Tibial artery (tissue), 4 donors: ENCODE measurements at regions not wholly inside any gene's neighbourhood (a gene's known extent, or its start where the extent isn't known, plus 50 kb on each side); places are given as distances from the start of the nearest gene placed in this dataset.

Source experiments
- DNase-seq, 2 donors: peaks; one replicate each; pipeline ENCODE4 v3.0.0-alpha.2; 2019
- H3K27ac ChIP-seq, 2 donors: fragments of 200-600 bp; sonication (generic) in 1 of 2; 1 replicate in 1 of 2; 2 replicates in 1 of 2; pipeline ENCODE4 v1.5.1; 2018 to 2019; ENCODE audit warnings: mild to moderate bottlenecking in 1 of 2
- H3K27me3 ChIP-seq, 2 donors: fragments of 200-600 bp; sonication (generic) in 1 of 2; one replicate each; pipeline versions ENCODE4 v1.5.1 to v1.6.0; 2016 to 2019
- H3K36me3 ChIP-seq, 3 donors: fragments of 200-600 bp; sonication (generic) in 2 of 3; one replicate each; pipeline ENCODE4 v1.5.1; 2016 to 2019; ENCODE audit warnings: mild to moderate bottlenecking in 2 of 3
- H3K4me1 ChIP-seq, 4 donors: fragments of 200-600 bp; sonication (generic) in 2 of 4; 1 replicate in 3 of 4; 2 replicates in 1 of 4; pipeline ENCODE4 v1.5.1; 2016 to 2019
- H3K4me3 ChIP-seq, 2 donors: fragments of 200-600 bp; sonication (generic) in 1 of 2; 1 replicate in 1 of 2; 2 replicates in 1 of 2; pipeline ENCODE4 v1.5.1; 2018 to 2019; ENCODE audit warnings: mild to moderate bottlenecking in 2 of 2
- H3K9me3 ChIP-seq, 3 donors: fragments of 200-600 bp; sonication (generic) in 1 of 3; one replicate each; pipeline ENCODE4 v1.5.1; 2016 to 2019
- intact Hi-C: fragments of 100-400 bp; cut with DNase I; formaldehyde crosslinking; loops from one replicate; pipeline ENCODE4 v1.15.0; 2023; ENCODE audit warnings: low total_unique reads
- TF ChIP-seq, protein P1 (sequence below), 2 experiments: fragments of 200-600 bp in 1 of 2; fragments of 450-650 bp in 1 of 2; IDR thresholded peaks; one replicate each; pipeline ENCODE4 v1.5.1; 2017 to 2019; ENCODE audit warnings: antibody characterized with exemption in 2 of 2, mild to moderate bottlenecking in 1 of 2, moderate library complexity in 1 of 2

DNA sequence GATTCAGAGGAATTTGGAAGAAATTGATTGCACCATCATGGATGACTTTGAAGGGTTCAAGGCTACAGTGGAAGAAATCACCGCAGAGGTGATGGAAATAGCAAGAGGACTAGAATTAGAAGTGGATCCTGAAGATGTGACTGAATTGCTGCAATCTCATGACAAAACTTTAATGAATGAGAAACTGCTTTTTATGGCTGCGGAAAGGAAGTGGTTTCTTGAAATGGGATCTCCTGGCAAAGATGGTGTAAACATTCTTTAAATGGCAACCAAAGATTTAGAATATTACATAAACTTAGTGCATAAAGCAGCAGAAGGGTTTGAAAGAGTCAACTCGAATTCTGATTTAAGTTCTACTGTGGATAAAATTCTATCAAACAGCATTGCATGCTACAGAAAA is 698.6 kb downstream of the PLA2G4A start:
- H3K27me3 ChIP-seq: no peaks in the 10 kb centered on the region
- TF ChIP-seq, protein P1, sequence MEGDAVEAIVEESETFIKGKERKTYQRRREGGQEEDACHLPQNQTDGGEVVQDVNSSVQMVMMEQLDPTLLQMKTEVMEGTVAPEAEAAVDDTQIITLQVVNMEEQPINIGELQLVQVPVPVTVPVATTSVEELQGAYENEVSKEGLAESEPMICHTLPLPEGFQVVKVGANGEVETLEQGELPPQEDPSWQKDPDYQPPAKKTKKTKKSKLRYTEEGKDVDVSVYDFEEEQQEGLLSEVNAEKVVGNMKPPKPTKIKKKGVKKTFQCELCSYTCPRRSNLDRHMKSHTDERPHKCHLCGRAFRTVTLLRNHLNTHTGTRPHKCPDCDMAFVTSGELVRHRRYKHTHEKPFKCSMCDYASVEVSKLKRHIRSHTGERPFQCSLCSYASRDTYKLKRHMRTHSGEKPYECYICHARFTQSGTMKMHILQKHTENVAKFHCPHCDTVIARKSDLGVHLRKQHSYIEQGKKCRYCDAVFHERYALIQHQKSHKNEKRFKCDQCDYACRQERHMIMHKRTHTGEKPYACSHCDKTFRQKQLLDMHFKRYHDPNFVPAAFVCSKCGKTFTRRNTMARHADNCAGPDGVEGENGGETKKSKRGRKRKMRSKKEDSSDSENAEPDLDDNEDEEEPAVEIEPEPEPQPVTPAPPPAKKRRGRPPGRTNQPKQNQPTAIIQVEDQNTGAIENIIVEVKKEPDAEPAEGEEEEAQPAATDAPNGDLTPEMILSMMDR (IDR thresholded peaks at IDR 0.05): no peak
- no peak for DNase-seq
- H3K4me3 ChIP-seq: no peak overlapping the region
- intact Hi-C loops: no loop called here
- no peaks in the 10 kb centered on the region for H3K4me1 ChIP-seq
- H3K27ac ChIP-seq: no peak overlapping the region
- no peaks in the 10 kb centered on the region for H3K9me3 ChIP-seq
- H3K36me3 ChIP-seq: no peaks in the 10 kb centered on the region

DNA sequence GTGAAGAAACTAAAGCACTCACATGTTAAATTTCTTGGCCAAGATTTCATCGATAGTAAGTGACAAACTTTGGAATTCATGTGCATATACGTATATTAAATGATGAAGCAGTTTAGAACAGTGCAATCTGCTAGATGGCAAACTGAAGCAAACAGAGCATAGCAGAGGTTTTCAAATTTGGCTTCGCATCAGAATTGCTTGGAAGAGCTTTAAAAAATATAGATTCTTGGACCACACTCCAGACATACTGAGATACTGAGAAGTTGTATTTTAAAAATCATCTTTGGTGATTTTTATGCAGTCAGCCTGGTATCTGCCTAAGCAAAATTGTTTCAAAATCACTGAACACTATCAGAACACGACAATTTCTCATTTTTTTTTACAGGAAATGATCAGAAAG is 709.2 kb downstream of the PLA2G4A start:
- Histone ChIP-seq H3K9me3 (peaks cover 0 to 1% (median 0%) of the 10 kb centered on the region in 3 donors), H3K4me1 (no peaks in the 10 kb centered on the region), H3K4me3 (no peak overlapping the region), H3K27ac (no peak overlapping the region), H3K27me3 (no peaks in the 10 kb centered on the region), H3K36me3 (no peaks in the 10 kb centered on the region)
- no peak for DNase-seq
- intact Hi-C loops: no loop called here
- TF ChIP-seq, protein P1 (IDR thresholded peaks at IDR 0.05): no peak

DNA sequence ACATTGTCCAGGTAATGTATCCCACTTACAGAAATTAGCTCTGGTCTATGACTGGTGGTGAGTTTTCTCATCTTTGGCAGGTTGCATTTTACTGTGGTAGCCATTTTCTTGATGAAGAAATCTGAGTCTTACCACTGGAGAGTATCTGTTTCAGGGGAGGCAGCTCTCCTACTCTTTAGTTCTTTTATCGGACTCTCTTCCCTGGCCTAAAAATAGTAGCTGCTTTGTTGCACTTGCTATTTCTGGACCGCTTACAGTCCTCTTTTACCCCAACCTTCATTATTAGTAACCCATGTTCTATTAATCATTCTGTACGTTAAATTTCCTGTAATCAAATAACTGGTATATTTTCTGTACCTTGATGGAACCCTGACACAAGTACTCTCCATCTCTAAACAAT is 720.8 kb downstream of the PLA2G4A start:
- Histone ChIP-seq H3K27me3 (no peaks in the 10 kb centered on the region), H3K36me3 (no peaks in the 10 kb centered on the region), H3K9me3 (peaks cover 0 to 6% (median 0%) of the 10 kb centered on the region in 3 donors), H3K27ac (no peak overlapping the region), H3K4me1 (no peaks in the 10 kb centered on the region), H3K4me3 (no peak overlapping the region)
- DNase-seq: no peak
- TF ChIP-seq, protein P1 (IDR thresholded peaks at IDR 0.05): no peak
- intact Hi-C loops: no loop called here

DNA sequence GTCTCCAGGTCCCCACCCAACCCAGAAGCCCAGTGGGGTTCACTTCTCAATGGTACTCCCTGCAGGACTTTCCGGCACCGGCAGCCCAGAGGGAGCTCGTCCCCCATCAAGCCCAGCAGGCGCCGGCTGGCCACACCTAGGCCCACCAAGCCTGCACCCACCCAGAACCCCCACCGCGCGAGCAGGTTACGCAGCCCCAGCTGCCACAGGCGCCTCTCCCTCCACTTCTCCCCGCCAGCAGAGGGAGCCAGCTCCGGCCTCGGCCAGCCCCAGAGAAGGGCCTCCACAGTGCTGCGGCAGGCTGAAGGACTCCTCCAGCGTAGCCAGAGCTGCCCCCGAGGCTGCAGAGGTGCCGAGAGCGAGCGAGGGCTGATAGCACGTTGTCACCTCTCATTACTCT is 722.3 kb downstream of the PLA2G4A start:
- Histone ChIP-seq H3K36me3 (no peaks in the 10 kb centered on the region), H3K27ac (no peak overlapping the region), H3K9me3 (peaks cover 0 to 6% (median 0%) of the 10 kb centered on the region in 3 donors), H3K4me3 (no peak overlapping the region), H3K4me1 (no peaks in the 10 kb centered on the region), H3K27me3 (no peaks in the 10 kb centered on the region)
- TF ChIP-seq, protein P1 (IDR thresholded peaks at IDR 0.05): no peak
- intact Hi-C loops: no loop called here
- no peak for DNase-seq

DNA sequence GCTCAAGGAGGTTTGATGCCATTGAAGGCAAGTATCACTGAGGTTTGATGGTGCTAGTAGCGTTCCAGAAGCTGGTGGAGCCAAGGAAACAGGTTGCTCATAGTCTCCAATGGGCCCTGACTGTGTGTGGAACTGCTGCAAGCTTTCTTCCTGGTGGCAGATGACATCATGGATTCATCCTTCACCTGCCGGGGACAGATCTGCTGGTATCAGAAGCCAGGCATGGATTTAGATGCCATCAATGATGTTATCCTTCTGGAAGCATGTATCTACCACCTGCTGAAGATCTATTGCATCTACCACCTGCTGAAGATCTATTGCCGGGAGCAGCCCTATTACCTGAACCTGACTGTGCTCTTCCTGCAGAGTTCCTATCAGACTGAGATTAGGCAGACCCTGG is 734.4 kb downstream of the PLA2G4A start:
- intact Hi-C loops: no loop called here
- Histone ChIP-seq H3K27ac (no peak overlapping the region), H3K4me1 (no peaks in the 10 kb centered on the region), H3K27me3 (no peaks in the 10 kb centered on the region), H3K36me3 (no peaks in the 10 kb centered on the region), H3K9me3 (no peaks in the 10 kb centered on the region), H3K4me3 (no peak overlapping the region)
- DNase-seq: no peak
- TF ChIP-seq, protein P1 (IDR thresholded peaks at IDR 0.05): no peak

DNA sequence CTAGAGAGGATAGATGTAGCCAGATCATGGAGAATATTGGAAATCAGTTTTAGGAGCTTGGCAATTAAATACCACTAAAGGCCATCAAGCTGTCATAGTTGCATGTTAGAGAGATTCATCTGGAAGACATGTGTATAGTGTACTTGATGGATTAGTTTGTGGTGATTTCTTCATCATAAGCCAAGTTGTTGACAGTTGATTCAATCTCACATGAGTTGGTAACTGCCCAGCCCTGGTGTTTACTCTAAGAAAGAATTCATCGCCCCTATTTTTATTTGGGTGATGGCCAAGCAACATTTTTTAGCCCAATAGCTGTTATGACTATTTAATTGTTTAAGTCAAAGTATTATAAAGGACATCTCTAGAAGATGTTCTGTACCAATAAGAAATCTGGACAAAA is 737.6 kb downstream of the PLA2G4A start:
- Histone ChIP-seq H3K27me3 (no peaks in the 10 kb centered on the region), H3K27ac (no peak overlapping the region), H3K9me3 (no peaks in the 10 kb centered on the region), H3K4me3 (no peak overlapping the region), H3K4me1 (no peaks in the 10 kb centered on the region), H3K36me3 (no peaks in the 10 kb centered on the region)
- no peak for DNase-seq
- intact Hi-C loops: no loop called here
- TF ChIP-seq, protein P1 (IDR thresholded peaks at IDR 0.05): no peak
